ENCODE measurements at regions not wholly inside any gene's neighbourhood (a gene's known extent, or its start where the extent isn't known, plus 50 kb on each side); places are given as distances from the start of the nearest gene placed in this dataset.

GRCh38 chr5:130386155-130386554 lies 481.9 kb downstream of the CHSY3 start:
- TF ChIP-seq CTCF (IDR thresholded peaks at IDR 0.05) (no peak), EZH2 (IDR thresholded peaks at IDR 0.05) (no peak)

All from neural progenitor cell (in vitro differentiated cells).